ENCODE measurements at regions not wholly inside any gene's neighbourhood (a gene's known extent, or its start where the extent isn't known, plus 50 kb on each side); places are given as distances from the start of the nearest gene placed in this dataset.
"Not testable (repeated sequence)": the region's sequence is repeated elsewhere in the genome, so short reads cannot be mapped to it uniquely, and the experiment has no call there.

- Mint-ChIP-seq H3K4me3 (no peak overlapping the region), H3K36me3 (ENCODE audit: low read depth) (no peaks in the 10 kb centered on the region), H3K9me3 (peaks cover 3% of the 10 kb centered on the region), H3K4me1 (ENCODE audit: low read depth) (no peaks in the 10 kb centered on the region), H3K27ac (no peak overlapping the region), H3K27me3 (no peaks in the 10 kb centered on the region)
- DNase-seq (no peak), ATAC-seq (no peak)
- intact Hi-C loops (cut with micrococcal nuclease): no loop called here
- TF ChIP-seq CTCF (IDR thresholded peaks at IDR 0.05): no peak
- CTCF ChIA-PET: no interaction called here
- POLR2A ChIA-PET: no interaction called here
Observed at GRCh38 chr14:40346275-40346674, 914.0 kb upstream of the FBXO33 start.

DNA sequence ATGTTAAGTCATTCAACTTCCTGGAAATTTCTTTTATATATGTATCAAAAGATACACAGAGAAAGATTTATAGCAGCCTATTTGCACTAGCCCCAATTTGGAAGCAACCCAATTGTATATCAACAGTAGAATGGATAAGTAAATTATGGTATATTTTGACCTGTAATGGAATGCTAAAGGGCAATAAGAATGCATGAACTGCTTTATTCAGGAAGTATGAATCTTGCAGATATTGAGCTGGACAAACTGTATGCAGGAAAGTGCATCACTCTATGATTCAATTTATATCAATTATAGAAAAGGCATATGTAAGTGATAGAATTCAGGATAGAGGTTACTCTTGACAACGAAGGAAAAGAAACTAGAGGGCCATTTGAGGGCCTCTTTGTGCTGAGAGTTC lies 913.1 kb upstream of the FBXO33 start:
- ATAC-seq: no peak
- intact Hi-C loops (cut with micrococcal nuclease): no loop called here
- no peak for TF ChIP-seq CTCF (IDR thresholded peaks at IDR 0.05)
- no peaks in the 10 kb centered on the region for H3K4me1 Mint-ChIP-seq (ENCODE audit: low read depth)
- no peak overlapping the region for H3K27ac Mint-ChIP-seq
- no peaks in the 10 kb centered on the region for H3K27me3 Mint-ChIP-seq
- H3K4me3 Mint-ChIP-seq: no peak overlapping the region
- peaks cover 3% of the 10 kb centered on the region for H3K9me3 Mint-ChIP-seq
- no peaks in the 10 kb centered on the region for H3K36me3 Mint-ChIP-seq (ENCODE audit: low read depth)
- ChIA-PET POLR2A (no interaction called here), CTCF (no interaction called here)
- no peak for DNase-seq

DNA sequence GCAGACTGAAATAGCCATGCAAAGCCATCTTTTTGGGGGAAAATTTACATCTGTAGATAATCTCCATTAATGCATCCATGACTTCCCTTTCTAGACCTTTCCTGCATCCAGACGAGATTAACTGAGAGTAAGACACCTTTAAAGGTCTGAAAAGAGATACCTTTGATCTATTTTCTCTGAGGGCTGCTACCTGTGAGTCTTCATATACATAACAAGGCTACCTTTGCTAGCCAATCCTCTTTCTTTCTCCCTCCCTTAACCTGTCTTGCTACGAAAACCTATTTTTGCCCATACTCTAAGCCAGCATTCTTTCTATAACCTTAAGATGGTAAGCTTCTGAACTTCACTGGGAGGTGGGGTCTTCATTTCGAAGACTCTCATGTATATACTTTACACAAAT lies 908.5 kb upstream of the FBXO33 start:
- Mint-ChIP-seq H3K36me3 (ENCODE audit: low read depth) (no peaks in the 10 kb centered on the region), H3K27me3 (no peaks in the 10 kb centered on the region), H3K9me3 (peaks cover 1% of the 10 kb centered on the region), H3K27ac (no peak overlapping the region), H3K4me1 (ENCODE audit: low read depth) (no peaks in the 10 kb centered on the region), H3K4me3 (no peak overlapping the region)
- CTCF ChIA-PET: no interaction called here
- ATAC-seq (no peak), DNase-seq (no peak)
- intact Hi-C loops (cut with micrococcal nuclease): no loop called here
- POLR2A ChIA-PET: no interaction called here
- no peak for TF ChIP-seq CTCF (IDR thresholded peaks at IDR 0.05)

DNA sequence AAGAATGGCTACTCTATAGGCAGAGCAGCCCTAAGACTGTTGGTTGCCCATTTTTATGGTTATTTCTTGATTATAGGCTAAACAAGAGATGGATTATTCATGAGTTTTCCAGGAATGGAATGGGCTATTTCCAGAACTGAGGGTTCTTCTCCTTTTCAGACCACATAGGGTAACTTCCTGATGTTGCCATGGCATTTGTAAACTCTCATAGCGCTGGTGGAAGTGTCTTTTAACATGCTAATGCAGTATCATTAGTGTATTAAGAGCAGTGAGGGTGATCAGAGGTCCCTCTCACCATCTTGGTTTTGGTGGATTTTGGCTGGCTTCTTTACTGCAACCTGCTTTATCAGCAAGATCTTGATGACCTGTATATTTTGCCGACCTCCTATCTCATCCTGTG lies 904.6 kb upstream of the FBXO33 start:
- TF ChIP-seq CTCF (IDR thresholded peaks at IDR 0.05): no peak
- H3K4me1 Mint-ChIP-seq (ENCODE audit: low read depth): no peaks in the 10 kb centered on the region
- ChIA-PET CTCF (no interaction called here), POLR2A (no interaction called here)
- no peak for ATAC-seq
- H3K4me3 Mint-ChIP-seq: no peak overlapping the region
- H3K9me3 Mint-ChIP-seq: peaks cover 1% of the 10 kb centered on the region
- intact Hi-C loops (cut with micrococcal nuclease): no loop called here
- H3K27me3 Mint-ChIP-seq: no peaks in the 10 kb centered on the region
- no peak for DNase-seq
- H3K27ac Mint-ChIP-seq: no peak overlapping the region
- no peaks in the 10 kb centered on the region for H3K36me3 Mint-ChIP-seq (ENCODE audit: low read depth)

DNA sequence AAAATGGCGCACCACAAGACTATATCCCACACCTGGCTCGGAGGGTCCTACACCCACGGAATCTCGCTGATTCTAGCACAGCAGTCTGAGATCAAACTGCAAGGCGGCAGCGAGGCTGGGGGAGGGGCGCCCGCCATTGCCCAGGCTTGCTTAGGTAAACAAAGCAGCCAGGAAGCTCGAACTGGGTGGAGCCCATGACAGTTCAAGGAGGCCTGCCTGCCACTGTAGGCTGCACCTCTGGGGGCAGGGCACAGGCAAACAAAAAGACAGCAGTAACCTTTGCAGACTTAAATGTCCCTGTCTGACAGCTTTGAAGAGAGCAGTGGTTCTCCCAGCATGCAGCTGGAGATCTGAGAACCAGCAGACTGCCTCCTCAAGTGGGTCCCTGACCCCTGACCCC lies 894.3 kb upstream of the FBXO33 start:
- POLR2A ChIA-PET; H3K4me3 Mint-ChIP-seq; H3K27ac Mint-ChIP-seq; ATAC-seq; H3K9me3 Mint-ChIP-seq; H3K4me1 Mint-ChIP-seq (ENCODE audit: low read depth); H3K36me3 Mint-ChIP-seq (ENCODE audit: low read depth); H3K27me3 Mint-ChIP-seq; DNase-seq; CTCF ChIA-PET; intact Hi-C loops (cut with micrococcal nuclease): not testable (repeated sequence)

DNA sequence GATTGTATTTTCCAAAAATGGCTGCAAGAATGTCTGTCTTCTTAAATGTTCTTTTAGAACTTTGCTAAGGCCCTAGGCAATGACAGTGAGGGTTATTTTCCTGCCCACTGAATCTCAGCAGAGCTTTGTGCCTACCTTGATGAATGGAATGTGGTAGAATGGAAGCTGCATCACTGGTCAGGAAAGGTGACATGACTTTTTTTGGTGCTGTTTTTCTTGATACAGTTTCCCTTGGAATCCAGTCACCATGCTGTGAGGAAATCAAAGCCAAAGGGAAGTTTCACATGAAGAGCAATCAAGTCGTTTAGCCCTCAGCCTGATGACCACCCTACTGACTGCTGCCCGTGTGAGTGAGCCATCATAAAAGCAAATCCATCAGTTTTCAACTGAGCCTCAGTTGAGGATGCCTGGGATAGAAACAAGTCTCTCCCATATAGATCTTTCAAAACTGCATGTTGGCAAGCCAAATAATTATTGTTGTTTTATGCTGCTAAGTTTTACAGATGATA lies 886.0 kb upstream of the FBXO33 start:
- H3K27me3 Mint-ChIP-seq: no peaks in the 10 kb centered on the region
- H3K4me3 Mint-ChIP-seq: no peak overlapping the region
- POLR2A ChIA-PET: no interaction called here
- ATAC-seq: no peak
- no peaks in the 10 kb centered on the region for H3K4me1 Mint-ChIP-seq (ENCODE audit: low read depth)
- H3K36me3 Mint-ChIP-seq (ENCODE audit: low read depth): no peaks in the 10 kb centered on the region
- no peak overlapping the region for H3K27ac Mint-ChIP-seq
- DNase-seq: no peak
- CTCF ChIA-PET: no interaction called here
- no peak for TF ChIP-seq CTCF (IDR thresholded peaks at IDR 0.05)
- intact Hi-C loops (cut with micrococcal nuclease): no loop called here
- H3K9me3 Mint-ChIP-seq: peaks cover 7% of the 10 kb centered on the region
